GM12878 (cell line): ENCODE measurements at regions not wholly inside any gene's neighbourhood (a gene's known extent, or its start where the extent isn't known, plus 50 kb on each side); places are given as distances from the start of the nearest gene placed in this dataset.

ENCODE experiments used
- ATAC-seq: fragments of 200-7000 bp; cut with Tn5 transposase; 3 replicates; pipeline ENCODE4 v1.9.1; 2020; ENCODE audit warnings: mild to moderate bottlenecking, moderate library complexity
- BruUV-seq: library from RNA; stranded (reverse); fragments of 400-500 nt; replicated peaks from 2 replicates; lab custom pipeline; 2021; lab: Mats Ljungman, UMichigan
- CTCF ChIA-PET: fragments of 300-600 bp; sonication (Branson Sonifier 250); formaldehyde crosslinking; extraction: SDS; loops from one replicate; lab custom pipeline; 2021; ENCODE audit warnings: inconsistent platforms; lab: Yijun Ruan, JAX
- POLR2A ChIA-PET: fragments of 350-600 bp; formaldehyde crosslinking; extraction: SDS; loops from one replicate; lab custom pipeline; 2021; ENCODE audit warnings: inconsistent platforms; lab: Charles Lee
- RAD21 ChIA-PET: fragments of 300-600 bp; sonication (Branson Sonifier 250); formaldehyde crosslinking; loops from one replicate; lab custom pipeline; 2023; ENCODE audit warnings: antibody characterized with exemption; ENCODE audit not compliant: unreplicated experiment; lab: Charles Lee
- SMC1A ChIA-PET: fragments of 300-600 bp; sonication (Branson Sonifier 250); formaldehyde crosslinking; loops from one replicate; lab custom pipeline; 2023; ENCODE audit not compliant: unreplicated experiment, uncharacterized antibody; lab: Charles Lee
- DNase-seq: peaks from one replicate; pipeline ENCODE4 v3.0.0-alpha.2; 2011; ENCODE audit warnings: low read depth, low spot score
- FAIRE-seq: peaks from 3 replicates; lab custom pipeline; 2011; peaks lifted over from hg19 to GRCh38; lab: Jason Lieb, UNC
- H2AFZ ChIP-seq: 2 replicates; pipeline ENCODE4 v1.6.0; 2011; ENCODE audit warnings: low read depth, low read length, control low read depth; ENCODE audit not compliant: control insufficient read depth
- H3K27ac ChIP-seq: 2 replicates; pipeline ENCODE4 v1.5.1; 2011; ENCODE audit warnings: control low read depth; ENCODE audit not compliant: control insufficient read depth, insufficient read depth
- H3K27me3 ChIP-seq, 2 experiments: replicated peaks in 1 of 2; 2 replicates each; pipeline versions ENCODE4 v1.6.0 to v1.6.1; 2011; ENCODE audit warnings: low read length in 1 of 2; ENCODE audit not compliant: control insufficient read depth in 2 of 2, insufficient read depth in 2 of 2
- H3K36me3 ChIP-seq, 2 experiments: 2 replicates each; pipeline ENCODE4 v1.5.1; 2011; ENCODE audit warnings: low read length in 1 of 2; ENCODE audit not compliant: control insufficient read depth in 2 of 2, insufficient read depth in 2 of 2
- H3K4me1 ChIP-seq: 2 replicates; pipeline ENCODE4 v1.6.1; 2011; ENCODE audit warnings: mild to moderate bottlenecking, low read length, moderate library complexity, mixed read lengths; ENCODE audit not compliant: control insufficient read depth, insufficient read depth
- H3K4me2 ChIP-seq: 2 replicates; pipeline ENCODE4 v1.6.0; 2011; ENCODE audit warnings: control low read depth; ENCODE audit not compliant: control insufficient read depth, insufficient read depth
- H3K4me3 ChIP-seq: fragments of 200-600 bp; sonication (generic); 2 replicates; pipeline ENCODE4 v1.5.1; 2016
- H3K79me2 ChIP-seq: 2 replicates; pipeline ENCODE4 v1.6.0; 2011; ENCODE audit warnings: low read length; ENCODE audit not compliant: control insufficient read depth, insufficient read depth
- H3K9ac ChIP-seq: 2 replicates; pipeline ENCODE4 v1.8.0; 2011; ENCODE audit warnings: low read length, control low read depth, mixed read lengths; ENCODE audit not compliant: control insufficient read depth, insufficient read depth
- H3K9me3 ChIP-seq: replicated peaks from 3 replicates; pipeline ENCODE4 v1.5.1; 2011; ENCODE audit warnings: mild to moderate bottlenecking, low read length; ENCODE audit not compliant: control insufficient read depth, insufficient read depth
- H4K20me1 ChIP-seq: 2 replicates; pipeline ENCODE4 v1.6.0; 2011; ENCODE audit not compliant: control insufficient read depth, insufficient read depth
- ATF3 ChIP-seq: IDR thresholded peaks from 2 replicates; pipeline ENCODE4 v1.6.1; 2011; ENCODE audit warnings: low read depth, mild to moderate bottlenecking, low read length, moderate library complexity, borderline replicate concordance; ENCODE audit errors: extremely low read depth
- BRCA1 ChIP-seq: IDR thresholded peaks from 2 replicates; pipeline ENCODE4 v1.6.1; 2011; ENCODE audit warnings: low read depth, low read length, improper control_type of control experiment
- CUX1 ChIP-seq: IDR thresholded peaks from 2 replicates; pipeline ENCODE4 v1.6.1; 2012; ENCODE audit warnings: improper control_type of control experiment, low read depth, low read length; ENCODE audit not compliant: insufficient replicate concordance
- FOXK2 ChIP-seq: fragments of 450-650 bp; IDR thresholded peaks from 2 replicates; pipeline ENCODE4 v1.6.1; 2017; ENCODE audit warnings: mild to moderate bottlenecking, moderate library complexity
- NR2F1 ChIP-seq: fragments of 450-650 bp; conservative IDR thresholded peaks from 2 replicates; pipeline ENCODE4 v1.6.1; 2017; ENCODE audit warnings: mild to moderate bottlenecking
- PBX3 ChIP-seq: IDR thresholded peaks from 2 replicates; pipeline ENCODE4 v1.6.1; 2011; ENCODE audit warnings: mild to moderate bottlenecking, low read depth, low read length, moderate library complexity; ENCODE audit not compliant: insufficient replicate concordance
- RBBP5 ChIP-seq: fragments of 200-600 bp; sonication (generic); conservative IDR thresholded peaks from 2 replicates; pipeline ENCODE4 v1.6.1; 2016
- REST ChIP-seq: IDR thresholded peaks from 2 replicates; pipeline ENCODE4 v1.6.1; 2012; ENCODE audit warnings: mild to moderate bottlenecking, low read depth, low read length
- SMARCA5 ChIP-seq: fragments of 450-650 bp; IDR thresholded peaks from 2 replicates; pipeline ENCODE4 v1.6.1; 2017; ENCODE audit warnings: mild to moderate bottlenecking
- ZBTB40 ChIP-seq: fragments of 450-650 bp; IDR thresholded peaks from 2 replicates; pipeline ENCODE4 v1.6.1; 2016; ENCODE audit warnings: mild to moderate bottlenecking, moderate library complexity, borderline replicate concordance
- in situ Hi-C: fragments of 300-500 bp; cut with MboI; formaldehyde crosslinking; loops from 9 replicates; pipeline ENCODE4 v1.14.3; 2018; ENCODE audit warnings: mixed read lengths
- intact Hi-C: fragments of 100-400 bp; cut with micrococcal nuclease; formaldehyde crosslinking; loops from one replicate; pipeline ENCODE4 v1.14.2; 2022; ENCODE audit not compliant: unreplicated experiment

- Histone ChIP-seq H3K4me1 (no peaks in the 10 kb centered on the region), H3K79me2 (no peaks in the 10 kb centered on the region), H3K9me3 (no peaks in the 10 kb centered on the region; the same call in 2 of the 3 replicates), H3K9ac (no peak overlapping the region), H3K4me2 (no peak overlapping the region), H3K27me3 (no peaks in the 10 kb centered on the region), H3K4me3 (no peak overlapping the region), H3K36me3 (no peaks in the 10 kb centered on the region), H3K27ac (no peak overlapping the region), H2AFZ (no peak overlapping the region), H4K20me1 (no peaks in the 10 kb centered on the region)
- no peak for FAIRE-seq
- CTCF ChIA-PET = no interaction called here
- intact Hi-C loops (no loop called here), in situ Hi-C loops (no loop called here)
- RAD21 ChIA-PET = no interaction called here
- BruUV-seq = no TSS peak
- DNase-seq = no peak
- peak; percentile 45; the same call in 1 of the 3 replicates for ATAC-seq
- POLR2A ChIA-PET = no interaction called here
- SMC1A ChIA-PET = no interaction called here
- no peak for TF ChIP-seq REST
- no peak for TF ChIP-seq BRCA1
- no peak for TF ChIP-seq RBBP5
- no peak for TF ChIP-seq ZBTB40
- no peak for TF ChIP-seq PBX3
- no peak for TF ChIP-seq NR2F1
- no peak for TF ChIP-seq FOXK2
- TF ChIP-seq ATF3 = no peak
- no peak for TF ChIP-seq CUX1
- no peak for TF ChIP-seq SMARCA5
Observed at GRCh38 chr9:111726949-111727348, 65.5 kb downstream of the GNG10 start.
